C1 segment of cervical spinal cord (tissue), 14 donors: ENCODE measurements at regions not wholly inside any gene's neighbourhood (a gene's known extent, or its start where the extent isn't known, plus 50 kb on each side); places are given as distances from the start of the nearest gene placed in this dataset.

ENCODE experiments used
- DNase-seq, 14 donors: peaks; one replicate each; lab custom pipeline; 2025; lab: John Stamatoyannopoulos, UW

DNA sequence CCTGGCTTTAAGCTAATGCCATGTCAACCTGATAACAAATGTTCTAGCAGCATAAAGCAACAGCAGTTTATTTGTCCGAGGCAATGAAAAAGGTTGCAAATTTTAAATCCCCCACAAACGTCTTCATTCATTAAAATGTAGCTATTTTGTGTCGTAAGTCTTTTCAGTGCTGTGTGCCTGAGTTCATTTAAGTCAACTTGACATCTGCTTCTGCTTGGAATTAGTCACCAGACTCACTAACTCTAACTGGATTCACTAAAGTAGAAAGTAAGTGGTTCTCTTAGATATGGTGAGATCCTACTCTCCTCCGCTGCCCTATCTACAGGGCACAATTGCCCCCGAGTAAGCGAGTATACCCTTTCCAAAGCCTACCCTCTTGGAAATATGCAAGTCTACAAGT is 118.4 kb upstream of the CHRM3 start:
- no peak for DNase-seq

GRCh38 chr1:239263801-239264200 is 122.6 kb upstream of the CHRM3 start:
- no peak for DNase-seq

- DNase-seq, result no peak
These were observed 123.8 kb upstream of the CHRM3 start for GRCh38 chr1:239262538-239262937.

- DNase-seq, result no peak
These were observed 124.8 kb upstream of the CHRM3 start for GRCh38 chr1:239261521-239261920.

DNA sequence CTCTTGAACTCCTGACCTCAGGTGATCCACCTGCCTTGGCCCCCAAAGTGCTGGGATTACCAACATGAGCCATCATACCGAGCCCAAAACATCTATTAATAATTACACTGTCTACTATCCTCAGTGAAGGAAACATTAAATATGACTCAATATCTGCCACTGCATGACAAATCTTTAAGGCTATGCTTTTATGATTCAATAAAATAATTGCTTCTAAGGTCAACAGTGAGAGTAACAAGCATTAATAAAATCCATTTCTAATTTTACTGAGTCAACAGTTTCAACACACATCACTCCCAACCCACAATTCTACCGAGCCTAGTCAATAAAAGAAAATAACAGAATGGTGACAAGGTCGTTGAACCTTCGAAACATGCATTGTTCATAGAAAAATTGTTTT is 125.5 kb upstream of the CHRM3 start:
- DNase-seq, result no peak

DNA sequence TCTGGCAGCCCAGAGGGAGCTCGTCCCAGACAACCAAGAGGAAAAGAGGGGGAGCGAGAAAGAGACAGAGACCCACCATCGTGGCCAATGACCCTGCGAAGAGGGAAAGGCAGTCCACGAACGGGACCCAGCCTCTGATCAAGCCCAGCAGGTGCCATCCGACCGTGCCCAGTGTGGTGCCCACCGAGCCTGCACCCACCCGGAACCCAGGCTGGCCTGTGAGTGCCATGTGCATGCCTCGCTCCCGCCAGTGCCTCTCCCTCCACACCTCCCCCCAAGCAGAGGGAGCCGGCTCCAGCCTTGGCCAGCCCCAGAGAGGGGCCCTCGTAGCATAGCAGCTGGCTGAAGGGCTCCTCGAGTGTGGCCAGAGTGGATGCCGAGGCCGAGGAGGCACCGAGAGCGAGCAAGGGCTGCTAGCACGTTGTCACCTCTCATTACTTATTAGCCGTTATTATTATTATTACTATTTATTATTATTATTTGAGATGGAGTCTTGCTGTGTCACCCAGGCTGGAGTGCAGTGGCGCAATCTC is 130.7 kb upstream of the CHRM3 start:
- no peak for DNase-seq

- no peak for DNase-seq
These were observed 131.4 kb upstream of the CHRM3 start for GRCh38 chr1:239254999-239255398.

DNA sequence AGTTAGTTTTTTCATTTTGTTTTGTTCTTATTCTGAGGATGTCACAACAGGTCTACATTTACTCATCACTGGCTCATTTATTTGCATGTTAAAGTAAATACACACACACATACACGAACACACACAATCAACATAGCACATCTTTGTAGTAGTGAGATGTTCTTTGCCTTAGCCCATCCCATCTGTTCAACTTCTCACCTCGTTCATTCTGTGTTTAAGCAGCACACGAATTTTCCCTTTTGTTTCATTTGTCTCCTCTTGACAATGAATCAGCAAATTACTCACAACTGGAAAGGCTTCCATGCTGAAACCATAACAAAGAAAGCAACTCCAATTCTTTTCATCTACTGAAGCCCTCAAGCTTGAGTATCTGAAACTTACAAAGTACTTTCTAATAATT is 133.3 kb upstream of the CHRM3 start:
- no peak for DNase-seq

DNA sequence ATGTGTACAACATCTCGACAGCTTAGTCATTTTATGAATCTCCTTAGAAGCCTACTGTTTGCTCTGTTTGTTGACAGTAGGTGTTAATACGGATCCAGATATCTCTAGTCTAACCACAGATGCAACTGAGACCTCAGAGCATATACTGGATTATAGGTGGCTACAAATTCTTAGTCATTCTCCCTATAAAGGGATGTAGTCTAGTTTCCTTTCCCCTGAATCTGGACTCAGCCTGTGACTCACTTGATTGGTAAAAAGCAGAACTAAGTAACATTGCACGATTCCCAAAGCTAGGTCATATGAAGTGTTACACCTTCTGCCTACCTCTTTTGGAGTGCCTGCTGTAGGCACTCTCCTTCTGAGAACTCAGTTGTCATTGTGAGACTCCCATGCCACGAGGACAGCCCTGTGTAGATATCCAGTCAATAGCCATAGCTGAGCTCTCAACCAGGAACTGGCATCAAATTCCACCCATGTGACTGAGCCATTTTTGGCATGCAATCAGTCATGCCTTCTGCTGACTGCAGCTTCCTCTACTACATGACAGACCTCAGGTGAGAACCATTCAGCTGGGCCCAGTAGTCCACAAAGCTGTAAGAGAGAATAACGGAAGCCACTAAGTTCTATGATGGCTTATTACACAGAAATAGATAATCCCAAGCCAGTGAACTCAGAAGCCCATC is 135.9 kb upstream of the CHRM3 start:
- no peak for DNase-seq

- DNase-seq, result no peak
These were observed 139.1 kb upstream of the CHRM3 start for GRCh38 chr1:239247285-239247684.

DNA sequence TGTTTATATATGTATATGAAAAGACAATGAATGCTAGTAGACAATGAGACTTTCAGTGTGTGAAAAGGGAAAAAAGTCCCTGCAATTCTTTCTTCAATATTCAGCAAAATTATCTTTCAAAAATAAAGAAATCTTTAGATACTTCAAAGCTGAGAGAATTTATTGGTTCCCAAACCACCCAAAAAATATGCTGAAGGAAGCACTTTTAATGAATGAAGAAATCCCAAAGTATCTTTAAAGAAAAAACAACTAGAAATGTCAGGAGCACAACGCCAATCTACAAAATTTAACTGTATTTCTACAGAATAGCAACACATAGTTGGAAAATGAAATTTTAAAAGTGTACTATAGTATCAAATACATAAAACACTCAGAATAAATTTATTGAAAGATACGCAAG is 142.3 kb upstream of the CHRM3 start:
- no peak for DNase-seq

GRCh38 chr1:239243006-239243405 is 143.4 kb upstream of the CHRM3 start:
- DNase-seq, result no peak

- no peak for DNase-seq
These were observed 144.0 kb upstream of the CHRM3 start for GRCh38 chr1:239242404-239242803.

- no peak for DNase-seq
These were observed 145.6 kb upstream of the CHRM3 start for GRCh38 chr1:239240736-239241135.

GRCh38 chr1:239239529-239239928 is 146.8 kb upstream of the CHRM3 start:
- no peak for DNase-seq

- DNase-seq, result no peak
These were observed 148.5 kb upstream of the CHRM3 start for GRCh38 chr1:239237912-239238311.

- DNase-seq, result no peak
These were observed 152.7 kb upstream of the CHRM3 start for GRCh38 chr1:239233626-239234025.

GRCh38 chr1:239232921-239233320 is 153.4 kb upstream of the CHRM3 start:
- no peak for DNase-seq

GRCh38 chr1:239228451-239228850 is 157.9 kb upstream of the CHRM3 start:
- no peak for DNase-seq

- DNase-seq, result no peak
These were observed 161.0 kb upstream of the CHRM3 start for GRCh38 chr1:239225396-239225795.

DNA sequence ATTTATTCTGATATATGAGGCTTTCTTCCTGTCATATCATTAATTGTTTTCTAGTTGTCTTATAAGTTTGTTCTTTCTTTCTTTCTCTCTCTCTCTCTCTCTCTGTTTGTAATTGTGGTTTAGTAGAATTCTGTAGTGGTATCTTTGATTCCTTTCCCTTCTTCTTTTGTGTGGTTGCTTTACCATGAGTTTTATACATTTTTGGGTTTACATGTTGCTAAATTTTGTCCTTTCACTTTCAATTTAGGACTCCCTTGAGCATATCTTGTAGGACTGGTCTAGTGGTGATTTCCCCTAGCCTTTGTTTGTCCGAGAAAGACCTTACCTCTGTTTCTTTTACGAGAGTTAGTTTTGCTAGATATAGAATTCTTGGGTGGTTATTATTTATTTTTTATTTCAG is 162.3 kb upstream of the CHRM3 start:
- no peak for DNase-seq

GRCh38 chr1:239222999-239223398 is 163.4 kb upstream of the CHRM3 start:
- no peak for DNase-seq

DNA sequence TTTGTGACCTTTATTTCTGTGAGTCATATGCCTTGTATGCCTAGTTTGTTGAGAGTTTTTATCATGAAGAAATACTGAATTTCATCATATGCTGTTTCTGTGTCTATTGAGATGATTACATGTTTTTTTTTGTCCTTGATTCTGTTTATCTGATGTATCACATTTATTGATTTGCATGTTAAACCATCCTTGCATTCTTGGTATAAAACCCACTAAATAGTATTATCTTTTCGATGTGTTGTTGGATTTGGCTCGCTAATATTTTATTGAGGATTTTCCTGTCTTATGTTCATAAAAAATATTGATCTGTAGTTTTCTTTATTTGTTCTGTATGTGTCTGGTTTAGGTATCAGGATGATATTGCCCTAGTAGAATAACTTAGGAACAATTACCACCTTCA is 164.7 kb upstream of the CHRM3 start:
- DNase-seq, result no peak

DNA sequence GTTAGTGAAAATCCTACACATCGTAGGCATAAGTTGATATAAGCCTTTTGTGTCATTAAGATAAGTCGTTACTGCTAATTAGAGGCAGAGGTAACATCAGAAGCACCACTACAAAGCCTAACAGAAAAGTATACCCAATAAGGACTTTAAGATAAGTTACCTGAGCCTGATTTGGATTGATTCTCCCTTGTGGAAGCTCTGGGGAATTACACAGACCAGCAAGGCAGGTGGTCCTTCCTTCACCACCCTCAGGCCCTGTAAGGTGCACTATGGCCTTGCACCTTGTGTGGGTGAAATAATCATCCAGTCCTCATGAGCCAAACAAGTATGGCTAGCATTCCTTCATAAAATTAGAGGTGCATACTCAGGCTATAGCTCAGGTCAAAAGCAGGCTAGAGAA is 166.7 kb upstream of the CHRM3 start:
- no peak for DNase-seq
